ENCODE measurements at regions not wholly inside any gene's neighbourhood (a gene's known extent, or its start where the extent isn't known, plus 50 kb on each side); places are given as distances from the start of the nearest gene placed in this dataset.

- Mint-ChIP-seq H3K4me3 (no peak overlapping the region), H3K27ac (no peak overlapping the region)
Measured at GRCh38 chr2:6031200-6031867, 339.1 kb downstream of the SOX11 start.

GRCh38 chr2:6036211-6036610 is 344.0 kb downstream of the SOX11 start:
- no peaks in the 10 kb centered on the region for H3K27me3 Mint-ChIP-seq
- H3K36me3 Mint-ChIP-seq: no peaks in the 10 kb centered on the region
- H3K9me3 Mint-ChIP-seq: peaks cover 3% of the 10 kb centered on the region
- no peak overlapping the region for H3K4me3 Mint-ChIP-seq
- ATAC-seq (ENCODE audit: low read depth) (no peak), DNase-seq (ENCODE audit: low spot score in 2 of 2) (no peak)
- H3K4me1 Mint-ChIP-seq: no peaks in the 10 kb centered on the region
- H3K27ac Mint-ChIP-seq: no peak overlapping the region

More at GRCh38 chr2:6031200-6031867, 339.1 kb downstream of the SOX11 start:
- Mint-ChIP-seq H3K27me3 (no peaks in the 10 kb centered on the region), H3K9me3 (peaks cover 2% of the 10 kb centered on the region), H3K4me1 (no peaks in the 10 kb centered on the region), H3K36me3 (no peaks in the 10 kb centered on the region)
- ATAC-seq (ENCODE audit: low read depth) (no peak), DNase-seq (ENCODE audit: low spot score in 2 of 2) (no peak)

- Mint-ChIP-seq H3K27me3 (no peaks in the 10 kb centered on the region), H3K27ac (no peak overlapping the region), H3K9me3 (peaks cover 3% of the 10 kb centered on the region), H3K36me3 (no peaks in the 10 kb centered on the region), H3K4me3 (no peak overlapping the region), H3K4me1 (no peaks in the 10 kb centered on the region)
- DNase-seq (ENCODE audit: low spot score in 2 of 2): no peak
- no peak for ATAC-seq (ENCODE audit: low read depth)
Measured at GRCh38 chr2:6043238-6043637, 351.1 kb downstream of the SOX11 start.

- ATAC-seq (ENCODE audit: low read depth): no peak
- H3K4me1 Mint-ChIP-seq: no peaks in the 10 kb centered on the region
- no peak overlapping the region for H3K4me3 Mint-ChIP-seq
- H3K36me3 Mint-ChIP-seq: no peaks in the 10 kb centered on the region
- no peaks in the 10 kb centered on the region for H3K27me3 Mint-ChIP-seq
- no peak overlapping the region for H3K27ac Mint-ChIP-seq
- DNase-seq (ENCODE audit: low spot score in 2 of 2): no peak
- peaks cover 2% of the 10 kb centered on the region for H3K9me3 Mint-ChIP-seq
Measured at GRCh38 chr2:6052649-6053048, 360.5 kb downstream of the SOX11 start.

GRCh38 chr2:6053743-6054142 is 361.6 kb downstream of the SOX11 start:
- Mint-ChIP-seq H3K4me3 (no peak overlapping the region), H3K27ac (no peak overlapping the region), H3K9me3 (peaks cover 2% of the 10 kb centered on the region), H3K27me3 (no peaks in the 10 kb centered on the region), H3K36me3 (no peaks in the 10 kb centered on the region), H3K4me1 (no peaks in the 10 kb centered on the region)
- ATAC-seq (ENCODE audit: low read depth): no peak
- DNase-seq (ENCODE audit: low spot score in 2 of 2): no peak

GRCh38 chr2:6054161-6054671 is 362.0 kb downstream of the SOX11 start:
- Mint-ChIP-seq H3K9me3 (peaks cover 2% of the 10 kb centered on the region), H3K4me1 (no peaks in the 10 kb centered on the region), H3K27ac (no peak overlapping the region), H3K27me3 (no peaks in the 10 kb centered on the region), H3K36me3 (no peaks in the 10 kb centered on the region), H3K4me3 (no peak overlapping the region)
- DNase-seq (ENCODE audit: low spot score in 2 of 2): no peak
- no peak for ATAC-seq (ENCODE audit: low read depth)

GRCh38 chr2:6060992-6061663 is 368.9 kb downstream of the SOX11 start:
- ATAC-seq (ENCODE audit: low read depth) (no peak), DNase-seq (ENCODE audit: low spot score in 2 of 2) (no peak)
- H3K27ac Mint-ChIP-seq: no peak overlapping the region
- H3K9me3 Mint-ChIP-seq: no peaks in the 10 kb centered on the region
- H3K4me1 Mint-ChIP-seq: no peaks in the 10 kb centered on the region
- H3K4me3 Mint-ChIP-seq: no peak overlapping the region
- no peaks in the 10 kb centered on the region for H3K27me3 Mint-ChIP-seq
- H3K36me3 Mint-ChIP-seq: no peaks in the 10 kb centered on the region

- no peaks in the 10 kb centered on the region for H3K9me3 Mint-ChIP-seq
- H3K4me3 Mint-ChIP-seq: no peak overlapping the region
- H3K27me3 Mint-ChIP-seq: no peaks in the 10 kb centered on the region
- no peak overlapping the region for H3K27ac Mint-ChIP-seq
- no peak for ATAC-seq (ENCODE audit: low read depth)
- DNase-seq (ENCODE audit: low spot score in 2 of 2): no peak
- peaks cover 2% of the 10 kb centered on the region for H3K4me1 Mint-ChIP-seq
- H3K36me3 Mint-ChIP-seq: no peaks in the 10 kb centered on the region
Measured at GRCh38 chr2:6064757-6065156, 372.6 kb downstream of the SOX11 start.

GRCh38 chr2:6065703-6066102 is 373.5 kb downstream of the SOX11 start:
- Mint-ChIP-seq H3K36me3 (no peaks in the 10 kb centered on the region), H3K27ac (no peak overlapping the region), H3K4me1 (peaks cover 2% of the 10 kb centered on the region), H3K4me3 (no peak overlapping the region), H3K9me3 (no peaks in the 10 kb centered on the region), H3K27me3 (no peaks in the 10 kb centered on the region)
- ATAC-seq (ENCODE audit: low read depth): no peak
- no peak for DNase-seq (ENCODE audit: low spot score in 2 of 2)

- ATAC-seq (ENCODE audit: low read depth): no peak
- no peaks in the 10 kb centered on the region for H3K27me3 Mint-ChIP-seq
- H3K27ac Mint-ChIP-seq: no peak overlapping the region
- no peak for DNase-seq (ENCODE audit: low spot score in 2 of 2)
- no peaks in the 10 kb centered on the region for H3K36me3 Mint-ChIP-seq
- no peaks in the 10 kb centered on the region for H3K9me3 Mint-ChIP-seq
- peaks cover 2% of the 10 kb centered on the region for H3K4me1 Mint-ChIP-seq
- no peak overlapping the region for H3K4me3 Mint-ChIP-seq
Measured at GRCh38 chr2:6067089-6067488, 374.9 kb downstream of the SOX11 start.

GRCh38 chr2:6067806-6068205 is 375.6 kb downstream of the SOX11 start:
- no peak for ATAC-seq (ENCODE audit: low read depth)
- no peak for DNase-seq (ENCODE audit: low spot score in 2 of 2)
- no peak overlapping the region for H3K27ac Mint-ChIP-seq
- H3K36me3 Mint-ChIP-seq: no peaks in the 10 kb centered on the region
- H3K9me3 Mint-ChIP-seq: no peaks in the 10 kb centered on the region
- peaks cover 2% of the 10 kb centered on the region for H3K4me1 Mint-ChIP-seq
- no peak overlapping the region for H3K4me3 Mint-ChIP-seq
- no peaks in the 10 kb centered on the region for H3K27me3 Mint-ChIP-seq

GRCh38 chr2:6068429-6068828 is 376.2 kb downstream of the SOX11 start:
- ATAC-seq (ENCODE audit: low read depth) (no peak), DNase-seq (ENCODE audit: low spot score in 2 of 2) (no peak)
- no peak overlapping the region for H3K4me3 Mint-ChIP-seq

GRCh38 chr2:6069381-6069780 is 377.2 kb downstream of the SOX11 start:
- DNase-seq (ENCODE audit: low spot score in 2 of 2) (no peak), ATAC-seq (ENCODE audit: low read depth) (no peak)
- Mint-ChIP-seq H3K27ac (no peak overlapping the region), H3K9me3 (no peaks in the 10 kb centered on the region), H3K27me3 (no peaks in the 10 kb centered on the region), H3K36me3 (no peaks in the 10 kb centered on the region), H3K4me1 (peaks cover 2% of the 10 kb centered on the region), H3K4me3 (no peak overlapping the region)

More at GRCh38 chr2:6068429-6068828, 376.2 kb downstream of the SOX11 start:
- H3K27me3 Mint-ChIP-seq: no peaks in the 10 kb centered on the region
- no peak overlapping the region for H3K27ac Mint-ChIP-seq
- no peaks in the 10 kb centered on the region for H3K9me3 Mint-ChIP-seq
- peaks cover 2% of the 10 kb centered on the region for H3K4me1 Mint-ChIP-seq
- H3K36me3 Mint-ChIP-seq: no peaks in the 10 kb centered on the region

GRCh38 chr2:6071519-6071918 is 379.3 kb downstream of the SOX11 start:
- H3K4me1 Mint-ChIP-seq: peaks cover 2% of the 10 kb centered on the region
- ATAC-seq (ENCODE audit: low read depth) (no peak), DNase-seq (ENCODE audit: low spot score in 2 of 2) (no peak)
- H3K36me3 Mint-ChIP-seq: no peaks in the 10 kb centered on the region
- H3K27me3 Mint-ChIP-seq: no peaks in the 10 kb centered on the region
- H3K27ac Mint-ChIP-seq: no peak overlapping the region
- H3K4me3 Mint-ChIP-seq: no peak overlapping the region
- H3K9me3 Mint-ChIP-seq: no peaks in the 10 kb centered on the region

GRCh38 chr2:6072276-6072675 is 380.1 kb downstream of the SOX11 start:
- Mint-ChIP-seq H3K27ac (no peak overlapping the region), H3K36me3 (no peaks in the 10 kb centered on the region), H3K27me3 (no peaks in the 10 kb centered on the region), H3K4me3 (no peak overlapping the region), H3K9me3 (no peaks in the 10 kb centered on the region), H3K4me1 (peaks cover 2% of the 10 kb centered on the region)
- DNase-seq (ENCODE audit: low spot score in 2 of 2): no peak
- no peak for ATAC-seq (ENCODE audit: low read depth)

Measured in memory B cell (primary cell).